WTC11 (cell line): ENCODE measurements at regions not wholly inside any gene's neighbourhood (a gene's known extent, or its start where the extent isn't known, plus 50 kb on each side); places are given as distances from the start of the nearest gene placed in this dataset.

Experiments
- ARID4B ChIP-seq: sonication (generic); formaldehyde crosslinking; IDR thresholded peaks from 2 replicates; pipeline ENCODE4 v1.8.0; 2023; ENCODE audit warnings: missing genetic modification reagents, mild to moderate bottlenecking, borderline replicate concordance
- CREB1 ChIP-seq: sonication (generic); formaldehyde crosslinking; IDR thresholded peaks from 2 replicates; pipeline ENCODE4 v1.8.0; 2023; ENCODE audit warnings: mild to moderate bottlenecking, missing genetic modification reagents
- E2F4 ChIP-seq: sonication (generic); formaldehyde crosslinking; IDR thresholded peaks from 2 replicates; pipeline ENCODE4 v1.8.1; 2022; ENCODE audit warnings: low read depth, mild to moderate bottlenecking, moderate library complexity, missing genetic modification reagents, borderline replicate concordance
- ELF4 ChIP-seq: sonication (generic); formaldehyde crosslinking; IDR thresholded peaks from 2 replicates; pipeline ENCODE4 v1.8.1; 2022; ENCODE audit warnings: low read depth, mild to moderate bottlenecking, moderate library complexity, missing genetic modification reagents
- EMX1 ChIP-seq: fragments of 250-450 bp; sonication (Bioruptor Pico); IDR thresholded peaks from 2 replicates; pipeline ENCODE4 v1.8.0; 2021; ENCODE audit warnings: mild to moderate bottlenecking
- JUN ChIP-seq: sonication (generic); formaldehyde crosslinking; IDR thresholded peaks from 2 replicates; pipeline ENCODE4 v1.8.0; 2023; ENCODE audit warnings: mild to moderate bottlenecking, missing genetic modification reagents
- NR1H2 ChIP-seq: sonication (generic); formaldehyde crosslinking; IDR thresholded peaks from 2 replicates; pipeline ENCODE4 v1.9.0; 2021; ENCODE audit warnings: mild to moderate bottlenecking, moderate library complexity, missing genetic modification reagents
- RELA ChIP-seq: sonication (generic); formaldehyde crosslinking; IDR thresholded peaks from 2 replicates; pipeline ENCODE4 v1.8.1; 2022; ENCODE audit warnings: missing genetic modification reagents, mild to moderate bottlenecking, borderline replicate concordance
- SP1 ChIP-seq: sonication (generic); formaldehyde crosslinking; conservative IDR thresholded peaks from 2 replicates; pipeline ENCODE4 v1.8.1; 2022; ENCODE audit warnings: missing genetic modification reagents
- ZNF121 ChIP-seq: sonication (generic); formaldehyde crosslinking; IDR thresholded peaks from 2 replicates; pipeline ENCODE4 v1.8.0; 2023; ENCODE audit warnings: missing genetic modification reagents
- TF ChIP-seq, protein P1 (sequence below): fragments of 250-450 bp; sonication (Bioruptor Pico); IDR thresholded peaks from 2 replicates; pipeline ENCODE4 v1.9.0; 2021; ENCODE audit warnings: mild to moderate bottlenecking, borderline replicate concordance
- TF ChIP-seq, protein P2 (sequence below): fragments of 200-600 bp; IDR thresholded peaks from 2 replicates; pipeline ENCODE4 v1.8.0; 2022; ENCODE audit warnings: antibody characterized with exemption
- TF ChIP-seq, protein P3 (sequence below): sonication (generic); formaldehyde crosslinking; IDR thresholded peaks from 2 replicates; pipeline ENCODE4 v1.8.1; 2023; ENCODE audit warnings: mild to moderate bottlenecking, missing genetic modification reagents

GRCh38 chr9:29348999-29349398 is 1775.7 kb upstream of the C9orf72 start:
- TF ChIP-seq SP1 (CRISPR knock-in tag) = no peak
- TF ChIP-seq, protein P1, sequence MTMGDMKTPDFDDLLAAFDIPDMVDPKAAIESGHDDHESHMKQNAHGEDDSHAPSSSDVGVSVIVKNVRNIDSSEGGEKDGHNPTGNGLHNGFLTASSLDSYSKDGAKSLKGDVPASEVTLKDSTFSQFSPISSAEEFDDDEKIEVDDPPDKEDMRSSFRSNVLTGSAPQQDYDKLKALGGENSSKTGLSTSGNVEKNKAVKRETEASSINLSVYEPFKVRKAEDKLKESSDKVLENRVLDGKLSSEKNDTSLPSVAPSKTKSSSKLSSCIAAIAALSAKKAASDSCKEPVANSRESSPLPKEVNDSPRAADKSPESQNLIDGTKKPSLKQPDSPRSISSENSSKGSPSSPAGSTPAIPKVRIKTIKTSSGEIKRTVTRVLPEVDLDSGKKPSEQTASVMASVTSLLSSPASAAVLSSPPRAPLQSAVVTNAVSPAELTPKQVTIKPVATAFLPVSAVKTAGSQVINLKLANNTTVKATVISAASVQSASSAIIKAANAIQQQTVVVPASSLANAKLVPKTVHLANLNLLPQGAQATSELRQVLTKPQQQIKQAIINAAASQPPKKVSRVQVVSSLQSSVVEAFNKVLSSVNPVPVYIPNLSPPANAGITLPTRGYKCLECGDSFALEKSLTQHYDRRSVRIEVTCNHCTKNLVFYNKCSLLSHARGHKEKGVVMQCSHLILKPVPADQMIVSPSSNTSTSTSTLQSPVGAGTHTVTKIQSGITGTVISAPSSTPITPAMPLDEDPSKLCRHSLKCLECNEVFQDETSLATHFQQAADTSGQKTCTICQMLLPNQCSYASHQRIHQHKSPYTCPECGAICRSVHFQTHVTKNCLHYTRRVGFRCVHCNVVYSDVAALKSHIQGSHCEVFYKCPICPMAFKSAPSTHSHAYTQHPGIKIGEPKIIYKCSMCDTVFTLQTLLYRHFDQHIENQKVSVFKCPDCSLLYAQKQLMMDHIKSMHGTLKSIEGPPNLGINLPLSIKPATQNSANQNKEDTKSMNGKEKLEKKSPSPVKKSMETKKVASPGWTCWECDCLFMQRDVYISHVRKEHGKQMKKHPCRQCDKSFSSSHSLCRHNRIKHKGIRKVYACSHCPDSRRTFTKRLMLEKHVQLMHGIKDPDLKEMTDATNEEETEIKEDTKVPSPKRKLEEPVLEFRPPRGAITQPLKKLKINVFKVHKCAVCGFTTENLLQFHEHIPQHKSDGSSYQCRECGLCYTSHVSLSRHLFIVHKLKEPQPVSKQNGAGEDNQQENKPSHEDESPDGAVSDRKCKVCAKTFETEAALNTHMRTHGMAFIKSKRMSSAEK (CRISPR knock-in tag) = no peak
- TF ChIP-seq, protein P2, sequence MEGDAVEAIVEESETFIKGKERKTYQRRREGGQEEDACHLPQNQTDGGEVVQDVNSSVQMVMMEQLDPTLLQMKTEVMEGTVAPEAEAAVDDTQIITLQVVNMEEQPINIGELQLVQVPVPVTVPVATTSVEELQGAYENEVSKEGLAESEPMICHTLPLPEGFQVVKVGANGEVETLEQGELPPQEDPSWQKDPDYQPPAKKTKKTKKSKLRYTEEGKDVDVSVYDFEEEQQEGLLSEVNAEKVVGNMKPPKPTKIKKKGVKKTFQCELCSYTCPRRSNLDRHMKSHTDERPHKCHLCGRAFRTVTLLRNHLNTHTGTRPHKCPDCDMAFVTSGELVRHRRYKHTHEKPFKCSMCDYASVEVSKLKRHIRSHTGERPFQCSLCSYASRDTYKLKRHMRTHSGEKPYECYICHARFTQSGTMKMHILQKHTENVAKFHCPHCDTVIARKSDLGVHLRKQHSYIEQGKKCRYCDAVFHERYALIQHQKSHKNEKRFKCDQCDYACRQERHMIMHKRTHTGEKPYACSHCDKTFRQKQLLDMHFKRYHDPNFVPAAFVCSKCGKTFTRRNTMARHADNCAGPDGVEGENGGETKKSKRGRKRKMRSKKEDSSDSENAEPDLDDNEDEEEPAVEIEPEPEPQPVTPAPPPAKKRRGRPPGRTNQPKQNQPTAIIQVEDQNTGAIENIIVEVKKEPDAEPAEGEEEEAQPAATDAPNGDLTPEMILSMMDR = no peak
- no peak for TF ChIP-seq RELA (CRISPR knock-in tag)
- TF ChIP-seq, protein P3, sequence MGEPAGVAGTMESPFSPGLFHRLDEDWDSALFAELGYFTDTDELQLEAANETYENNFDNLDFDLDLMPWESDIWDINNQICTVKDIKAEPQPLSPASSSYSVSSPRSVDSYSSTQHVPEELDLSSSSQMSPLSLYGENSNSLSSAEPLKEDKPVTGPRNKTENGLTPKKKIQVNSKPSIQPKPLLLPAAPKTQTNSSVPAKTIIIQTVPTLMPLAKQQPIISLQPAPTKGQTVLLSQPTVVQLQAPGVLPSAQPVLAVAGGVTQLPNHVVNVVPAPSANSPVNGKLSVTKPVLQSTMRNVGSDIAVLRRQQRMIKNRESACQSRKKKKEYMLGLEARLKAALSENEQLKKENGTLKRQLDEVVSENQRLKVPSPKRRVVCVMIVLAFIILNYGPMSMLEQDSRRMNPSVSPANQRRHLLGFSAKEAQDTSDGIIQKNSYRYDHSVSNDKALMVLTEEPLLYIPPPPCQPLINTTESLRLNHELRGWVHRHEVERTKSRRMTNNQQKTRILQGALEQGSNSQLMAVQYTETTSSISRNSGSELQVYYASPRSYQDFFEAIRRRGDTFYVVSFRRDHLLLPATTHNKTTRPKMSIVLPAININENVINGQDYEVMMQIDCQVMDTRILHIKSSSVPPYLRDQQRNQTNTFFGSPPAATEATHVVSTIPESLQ = no peak
- no peak for TF ChIP-seq EMX1 (CRISPR knock-in tag)
- no peak for TF ChIP-seq ZNF121
- TF ChIP-seq CREB1 = no peak
- TF ChIP-seq JUN (CRISPR knock-in tag) = no peak
- no peak for TF ChIP-seq E2F4 (CRISPR knock-in tag)
- no peak for TF ChIP-seq ARID4B (CRISPR knock-in tag)
- TF ChIP-seq ELF4 (CRISPR knock-in tag) = no peak
- no peak for TF ChIP-seq NR1H2 (CRISPR knock-in tag)
